CD4-positive, alpha-beta T cell treated with Interleukin-21 for 1 hour (primary cell): ENCODE measurements at regions not wholly inside any gene's neighbourhood (a gene's known extent, or its start where the extent isn't known, plus 50 kb on each side); places are given as distances from the start of the nearest gene placed in this dataset.
"Not testable (repeated sequence)": the region's sequence is repeated elsewhere in the genome, so short reads cannot be mapped to it uniquely, and the experiment has no call there.

Experiments
- DNase-seq: peaks from one replicate; pipeline ENCODE4 v3.0.0-alpha.2; 2020

DNA sequence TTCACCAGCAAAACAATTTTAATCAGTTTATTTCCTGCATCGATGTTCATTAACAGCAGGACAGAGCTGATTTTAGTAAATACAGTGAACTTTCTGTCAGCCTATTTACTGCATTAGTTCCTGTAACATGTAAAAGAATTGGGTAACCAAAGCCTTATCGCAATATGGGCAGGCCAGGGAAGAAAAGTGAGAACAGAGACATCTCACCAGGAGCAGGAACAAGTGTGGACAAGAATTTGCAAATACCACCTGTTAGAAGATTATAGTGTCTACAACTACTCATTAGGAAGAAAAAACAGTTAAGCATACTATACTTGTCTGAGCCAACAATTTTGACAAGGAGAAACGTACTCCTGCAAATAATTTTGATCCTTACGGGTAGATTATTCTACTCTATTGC lies 1293.9 kb downstream of the PLA2G4A start:
- DNase-seq: no peak

- DNase-seq: no peak
These were observed 1298.8 kb downstream of the PLA2G4A start for GRCh38 chr1:188127507-188127906.

DNA sequence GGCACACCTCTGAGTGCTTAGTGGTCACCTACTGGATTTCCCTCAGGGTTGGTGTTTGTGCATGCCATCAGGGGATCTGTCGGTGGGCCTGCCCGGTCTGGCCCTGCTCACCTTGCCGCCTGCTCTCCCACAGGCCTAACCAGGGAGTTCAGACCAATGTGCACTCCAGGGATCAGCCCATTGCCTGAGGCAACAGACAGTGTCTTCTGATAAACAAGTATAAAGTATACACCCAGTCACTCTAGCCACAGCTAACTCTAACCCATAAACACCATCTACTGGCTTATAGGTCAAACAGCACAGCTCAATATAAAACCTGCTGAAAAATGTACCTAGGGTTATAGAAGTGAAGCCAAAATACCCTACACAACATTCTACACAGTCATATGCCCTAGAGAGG lies 1300.0 kb downstream of the PLA2G4A start:
- no peak for DNase-seq

DNA sequence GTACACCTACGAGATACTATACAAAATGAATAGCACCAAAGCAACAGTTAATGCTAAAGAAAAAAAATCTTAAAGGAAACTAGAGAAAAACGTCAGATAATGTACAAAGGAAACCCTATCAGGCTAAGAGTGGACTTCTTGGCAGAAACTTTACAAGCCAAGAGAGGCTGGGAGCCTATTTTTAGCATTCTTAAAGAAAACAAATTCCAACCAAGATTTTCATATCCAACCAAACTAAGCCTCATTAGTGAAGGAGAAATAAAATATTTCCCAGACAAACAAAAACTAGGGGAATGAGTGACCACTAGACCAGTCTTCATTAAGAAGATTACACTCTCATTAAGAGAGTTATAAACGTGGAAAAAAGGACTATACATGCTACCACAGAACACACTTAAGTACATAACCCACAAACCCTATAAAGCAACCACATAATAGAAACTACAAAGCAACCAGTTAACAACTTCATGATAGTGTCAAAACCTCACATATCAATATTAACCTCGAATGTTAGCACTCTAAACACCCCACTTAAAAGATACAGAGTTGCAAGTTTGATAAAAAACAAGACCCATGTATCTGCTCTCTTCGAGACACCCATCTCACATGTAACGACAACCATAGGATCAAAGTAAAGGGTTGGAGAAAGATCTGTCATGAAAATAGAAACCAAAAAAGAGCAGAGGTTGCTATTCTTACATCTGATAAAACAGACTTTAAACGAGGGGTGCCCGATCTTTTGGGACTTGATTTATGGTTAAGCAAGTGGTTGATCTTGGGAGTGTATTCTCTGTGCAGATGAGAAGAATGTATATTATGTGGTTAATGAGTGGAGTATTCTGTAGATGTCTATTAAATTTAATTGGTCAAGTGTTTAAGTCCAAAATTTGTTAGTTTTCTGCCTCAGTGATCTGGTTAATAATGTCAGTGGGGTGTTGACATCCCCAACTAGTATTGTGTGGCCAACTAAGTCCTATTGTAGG lies 1301.4 kb downstream of the PLA2G4A start:
- no peak for DNase-seq

DNA sequence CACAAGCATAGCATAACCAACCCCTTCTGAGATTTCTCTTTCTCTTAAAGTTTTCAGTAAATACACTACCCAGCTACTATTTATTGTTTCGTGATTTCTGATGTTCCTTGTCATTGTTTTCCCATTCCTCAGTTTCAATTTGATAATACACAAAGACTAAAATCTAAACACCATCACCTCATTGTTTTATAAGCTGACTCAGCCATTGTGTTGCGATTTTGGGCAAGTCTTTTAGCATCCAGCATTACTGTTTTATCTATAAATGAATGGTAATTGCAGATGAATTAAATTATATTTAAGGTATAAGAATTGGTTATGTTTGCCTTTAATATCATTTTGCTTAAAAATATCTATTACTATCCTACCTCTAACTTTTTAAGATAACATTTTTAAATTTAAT lies 1308.5 kb downstream of the PLA2G4A start:
- no peak for DNase-seq

- no peak for DNase-seq
These were observed 1312.2 kb downstream of the PLA2G4A start for GRCh38 chr1:188140958-188141357.

DNA sequence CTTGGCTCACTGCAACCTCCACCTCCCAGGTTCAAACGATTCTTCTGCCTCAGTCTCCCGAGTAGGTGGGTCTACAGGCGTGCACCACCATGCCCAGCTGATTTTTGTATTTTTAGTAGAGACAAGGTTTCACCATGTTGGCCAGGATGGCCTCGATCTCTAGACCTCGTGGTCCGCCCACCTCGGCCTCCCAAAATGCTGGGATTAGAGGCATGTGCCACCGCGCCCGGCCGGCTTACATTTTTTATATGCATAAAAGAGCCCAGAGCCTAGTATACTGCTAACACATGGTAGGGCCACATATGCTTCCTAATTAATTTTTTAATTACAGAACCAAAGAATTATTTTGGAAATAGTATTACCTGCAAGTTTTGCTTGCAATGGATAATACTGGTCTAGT lies 1325.4 kb downstream of the PLA2G4A start:
- DNase-seq: no peak

DNA sequence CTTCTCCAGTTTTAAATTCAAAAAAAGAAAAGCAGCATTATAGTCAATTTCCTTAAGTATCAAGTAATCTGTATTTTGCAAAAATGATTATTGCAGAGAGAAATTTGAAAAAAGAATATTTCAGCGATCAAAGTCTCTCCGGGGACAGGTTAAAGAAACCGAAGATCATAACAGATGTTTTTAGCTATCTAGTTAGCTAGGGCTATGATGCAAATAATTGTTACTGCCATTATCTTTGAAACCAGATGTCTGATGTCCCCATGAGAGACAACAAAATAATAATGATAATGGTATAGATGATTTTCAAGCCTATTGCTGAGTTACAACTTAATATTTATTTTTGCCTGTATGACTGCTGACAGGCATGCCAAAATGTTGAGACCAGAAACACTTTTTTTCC lies 1326.0 kb downstream of the PLA2G4A start:
- no peak for DNase-seq

GRCh38 chr1:188155261-188155660 lies 1326.5 kb downstream of the PLA2G4A start:
- DNase-seq: no peak

- DNase-seq: no peak
These were observed 1335.7 kb downstream of the PLA2G4A start for GRCh38 chr1:188164459-188164858.

- no peak for DNase-seq
These were observed 1337.9 kb downstream of the PLA2G4A start for GRCh38 chr1:188166654-188167053.

- no peak for DNase-seq
These were observed 1341.2 kb downstream of the PLA2G4A start for GRCh38 chr1:188169971-188170370.

DNA sequence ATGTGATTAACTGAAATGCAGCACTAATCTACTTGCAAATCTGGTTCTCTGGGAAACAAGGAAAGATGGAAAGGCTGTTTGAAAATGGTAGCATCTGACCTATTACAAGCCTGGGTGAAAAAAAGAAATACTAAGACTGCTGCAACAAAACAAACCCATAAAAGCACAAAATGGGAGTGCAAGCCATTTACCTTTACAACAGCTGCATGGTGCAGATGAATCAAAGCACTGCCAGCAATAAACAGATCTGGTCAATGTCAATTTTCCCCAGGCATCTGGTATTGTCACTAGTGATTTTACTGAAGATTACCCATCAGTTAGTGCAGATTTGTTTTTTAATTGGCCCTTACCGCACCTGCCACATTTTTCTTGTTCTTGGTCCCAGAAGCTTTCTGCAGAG lies 1341.7 kb downstream of the PLA2G4A start:
- DNase-seq: no peak

GRCh38 chr1:188170935-188171334 lies 1342.2 kb downstream of the PLA2G4A start:
- no peak for DNase-seq

GRCh38 chr1:188182063-188182462 lies 1353.3 kb downstream of the PLA2G4A start:
- not testable (repeated sequence) for DNase-seq

GRCh38 chr1:188188317-188188716 lies 1359.6 kb downstream of the PLA2G4A start:
- no peak for DNase-seq

DNA sequence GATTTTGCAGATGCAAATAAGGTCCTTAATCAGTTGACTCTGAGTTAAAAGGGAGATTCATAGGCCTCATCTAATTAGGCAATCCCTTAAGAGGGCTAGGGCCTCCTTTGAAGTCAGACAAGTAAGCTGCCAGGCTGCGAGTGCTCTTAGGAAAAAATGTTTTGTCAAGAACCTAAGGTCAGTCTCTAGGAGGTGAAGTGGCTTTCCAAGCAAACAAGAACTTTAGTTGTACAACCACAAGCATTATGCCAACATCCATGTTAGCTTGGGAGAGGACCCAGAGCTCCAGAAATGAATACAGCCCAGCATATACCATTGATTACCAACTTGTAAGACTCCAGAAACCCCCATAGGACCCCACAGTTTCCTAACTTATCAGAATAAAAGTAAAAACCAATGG lies 1366.2 kb downstream of the PLA2G4A start:
- DNase-seq: no peak

DNA sequence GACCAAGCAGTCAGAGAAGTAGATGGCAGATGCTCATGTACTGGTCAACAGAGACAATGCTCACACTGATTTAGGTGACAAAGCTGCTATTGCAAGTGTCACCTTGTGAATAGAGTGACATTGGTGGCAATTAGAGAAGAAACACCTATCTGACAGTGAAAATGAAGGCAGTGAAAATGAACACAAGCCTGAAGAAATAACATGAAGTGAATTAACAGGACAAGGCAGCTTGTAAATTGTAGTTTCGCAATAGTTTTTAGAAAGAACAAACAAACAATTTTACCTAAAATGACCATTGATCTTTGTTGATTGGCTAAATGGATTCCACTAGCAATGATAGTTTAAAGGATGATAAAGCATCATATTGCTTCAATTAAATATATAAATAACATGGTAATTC lies 1389.5 kb downstream of the PLA2G4A start:
- no peak for DNase-seq

DNA sequence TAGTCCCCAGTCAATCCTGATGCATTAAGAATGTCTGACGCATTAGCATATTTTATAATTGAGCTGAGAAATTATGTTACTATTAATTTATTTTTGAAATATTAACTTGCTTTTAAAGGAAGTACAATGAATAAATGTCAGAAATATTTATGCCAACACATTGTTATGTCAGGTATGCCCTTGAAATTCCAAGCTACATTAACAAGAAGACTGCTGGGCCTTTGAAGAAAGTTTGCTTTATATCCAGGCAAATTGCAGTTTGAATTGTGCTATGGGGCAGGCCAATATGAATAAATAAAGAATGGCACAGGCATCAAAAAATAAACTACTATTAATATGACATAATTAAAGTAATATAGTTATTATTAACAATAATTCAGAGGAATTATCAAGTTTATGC lies 1391.3 kb downstream of the PLA2G4A start:
- DNase-seq: no peak

DNA sequence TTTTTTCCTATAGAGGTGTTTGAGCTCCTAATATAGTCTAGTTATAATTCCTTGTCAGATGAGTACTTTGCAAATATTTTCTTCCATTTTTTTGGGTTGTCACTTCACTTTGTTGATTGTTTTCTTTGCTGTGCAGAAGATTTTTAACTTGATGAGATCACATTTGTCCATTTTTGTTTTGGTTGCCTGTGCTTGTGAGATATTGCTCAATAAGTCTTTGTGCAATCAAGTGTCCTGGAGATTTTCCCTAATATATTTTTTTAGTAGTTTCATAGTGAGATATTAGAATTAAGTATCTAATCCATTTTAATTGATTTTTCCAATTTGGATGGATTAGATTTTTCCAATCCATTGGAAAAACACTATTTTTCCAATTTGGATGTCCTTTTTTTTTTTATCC lies 1395.5 kb downstream of the PLA2G4A start:
- DNase-seq: no peak

- DNase-seq: no peak
These were observed 1397.2 kb downstream of the PLA2G4A start for GRCh38 chr1:188225975-188226374.

DNA sequence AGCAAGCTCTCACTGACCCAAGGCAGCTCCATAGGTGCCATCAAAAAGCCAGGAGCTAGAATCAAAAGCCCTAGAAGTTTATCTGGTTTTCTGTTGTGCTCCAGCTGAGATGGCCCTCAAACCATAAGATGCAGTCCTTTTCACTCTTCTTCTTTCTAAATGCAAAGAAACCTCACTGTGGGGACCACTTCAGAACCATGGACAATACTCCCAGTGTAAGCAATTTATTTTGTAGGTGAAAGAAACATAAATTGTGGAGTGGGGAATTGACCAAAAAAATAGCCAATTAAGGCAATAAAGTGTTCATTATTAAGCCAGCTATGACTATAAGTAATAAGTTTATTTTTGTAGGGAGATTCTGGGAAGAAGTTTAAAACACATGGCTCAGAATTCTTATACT lies 1399.9 kb downstream of the PLA2G4A start:
- no peak for DNase-seq

- no peak for DNase-seq
These were observed 1409.0 kb downstream of the PLA2G4A start for GRCh38 chr1:188237573-188238348.

DNA sequence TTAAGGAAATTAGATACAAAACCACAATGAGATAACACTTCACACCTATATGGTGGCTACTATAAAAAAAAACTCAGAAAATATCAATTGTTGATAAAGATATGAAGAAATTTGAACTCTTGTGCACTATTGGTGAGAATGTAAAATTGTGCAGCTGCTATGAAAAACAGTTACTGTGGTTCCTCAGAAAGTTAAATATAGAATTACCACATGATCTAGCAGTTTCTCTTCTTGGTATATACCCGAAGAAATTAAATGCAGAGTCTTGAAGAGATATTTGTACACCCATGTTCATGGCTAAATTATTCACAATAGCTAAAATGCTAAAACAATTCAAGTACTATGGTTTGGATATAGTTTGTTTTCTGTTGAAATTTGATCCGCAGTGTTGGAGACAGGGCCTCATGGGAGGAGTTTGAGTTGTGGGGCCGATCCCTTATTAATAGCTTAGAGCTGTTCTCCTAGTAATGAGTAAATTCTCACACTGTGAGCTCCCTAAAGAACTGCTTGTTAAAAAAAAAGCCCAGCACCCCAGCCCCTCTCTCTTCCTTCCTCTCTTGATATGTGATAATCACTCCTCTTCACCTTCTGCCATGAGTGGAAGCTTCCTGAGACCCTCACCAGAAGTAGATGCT lies 1412.1 kb downstream of the PLA2G4A start:
- no peak for DNase-seq
